ENCODE measurements at regions not wholly inside any gene's neighbourhood (a gene's known extent, or its start where the extent isn't known, plus 50 kb on each side); places are given as distances from the start of the nearest gene placed in this dataset.

- CTCF ChIA-PET: interaction anchor here (0.6 kb wide), 1 partner anchor 577 kb away, joined by 3 read pairs; no protein-coding TSS in a partner anchor
- no peak overlapping the region for H2BK15ac ChIP-seq (ENCODE audit: low read depth, low read length)
- no peak overlapping the region for H4K91ac ChIP-seq (ENCODE audit: insufficient read depth, low read depth, low read length)
- DNase-seq (no peak), ATAC-seq (ENCODE audit: low read depth) (no peak)
- no peak overlapping the region for H2AK5ac ChIP-seq (ENCODE audit: low read depth, low read length)
- H3K23ac ChIP-seq (ENCODE audit: low read depth, low read length): no peak overlapping the region
- H3K4me3 ChIP-seq (ENCODE audit: insufficient read depth, low read depth, low read length): no peak overlapping the region
- H4K20me1 ChIP-seq (ENCODE audit: insufficient read depth, low read length): no peaks in the 10 kb centered on the region
- H3K4ac ChIP-seq (ENCODE audit: low read depth, low read length): no peak overlapping the region
- no peak overlapping the region for H3K14ac ChIP-seq (replicated peaks; ENCODE audit: low read depth, low read length)
- no peaks in the 10 kb centered on the region for H3K27me3 ChIP-seq (ENCODE audit: control insufficient read depth, insufficient read depth, low read length)
- H3K27ac ChIP-seq (ENCODE audit: insufficient read depth, low read length): no peak overlapping the region
- H3K4me1 ChIP-seq (ENCODE audit: control insufficient read depth, insufficient read depth, low read length): no peaks in the 10 kb centered on the region
- BruUV-seq (replicated peaks): no TSS peak
- H3K9me3 ChIP-seq (ENCODE audit: control insufficient read depth, insufficient read depth, low read length): peaks cover 4% of the 10 kb centered on the region; the same call in 1 of the 2 replicates
- no peak overlapping the region for H3K56ac ChIP-seq (ENCODE audit: extremely low read depth, insufficient read depth, low read length)
- H2AFZ ChIP-seq (replicated peaks; ENCODE audit: low read length, poor library complexity): no peak overlapping the region
- no peaks in the 10 kb centered on the region for H3K36me3 ChIP-seq (ENCODE audit: control insufficient read depth, insufficient read depth, low read length)
- intact Hi-C loops (cut with micrococcal nuclease): no loop called here
- H3K9ac ChIP-seq (ENCODE audit: low read depth, low read length): no peak overlapping the region
- H2AK9ac ChIP-seq (replicated peaks; ENCODE audit: low read depth, low read length, poor library complexity): no peak overlapping the region
- no peaks in the 10 kb centered on the region for H3K9me1 ChIP-seq (ENCODE audit: insufficient read depth, low read length)
- H3K4me2 ChIP-seq (ENCODE audit: low read depth, low read length): no peak overlapping the region
- H2BK20ac ChIP-seq (ENCODE audit: low read depth, low read length): no peak overlapping the region
- H4K8ac ChIP-seq (ENCODE audit: low read depth in 2 of 2, low read length in 2 of 2): no peak overlapping the region
- no peaks in the 10 kb centered on the region for H3K79me1 ChIP-seq (ENCODE audit: low read depth in 1 of 2, low read length in 2 of 2)
- dilution Hi-C loops (cut with HindIII; ENCODE audit: low sequenced_read_pairs, unreplicated experiment): no loop called here
- in situ Hi-C loops (cut with MboI; ENCODE audit: low sequenced_read_pairs): no loop called here
- no peak overlapping the region for H2BK5ac ChIP-seq (ENCODE audit: low read depth, low read length, poor library complexity, severe bottlenecking)
- no peak for TF ChIP-seq RAD21 (IDR thresholded peaks at IDR 0.05; ENCODE audit: low read length)
- TF ChIP-seq MAZ (IDR thresholded peaks at IDR 0.05; ENCODE audit: borderline replicate concordance, low read depth, low read length): no peak
- TF ChIP-seq RFX5 (IDR thresholded peaks at IDR 0.05; ENCODE audit: low read depth, low read length): no peak
- TF ChIP-seq CHD1 (IDR thresholded peaks at IDR 0.05; ENCODE audit: low read depth, low read length): no peak
- TF ChIP-seq, protein P1, sequence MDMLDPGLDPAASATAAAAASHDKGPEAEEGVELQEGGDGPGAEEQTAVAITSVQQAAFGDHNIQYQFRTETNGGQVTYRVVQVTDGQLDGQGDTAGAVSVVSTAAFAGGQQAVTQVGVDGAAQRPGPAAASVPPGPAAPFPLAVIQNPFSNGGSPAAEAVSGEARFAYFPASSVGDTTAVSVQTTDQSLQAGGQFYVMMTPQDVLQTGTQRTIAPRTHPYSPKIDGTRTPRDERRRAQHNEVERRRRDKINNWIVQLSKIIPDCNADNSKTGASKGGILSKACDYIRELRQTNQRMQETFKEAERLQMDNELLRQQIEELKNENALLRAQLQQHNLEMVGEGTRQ (IDR thresholded peaks at IDR 0.05; ENCODE audit: low read depth, low read length): no peak
- TF ChIP-seq MAFK (IDR thresholded peaks at IDR 0.05; ENCODE audit: low read depth, low read length): no peak
- no peak for TF ChIP-seq NFE2L2 (IDR thresholded peaks at IDR 0.05; ENCODE audit: low read depth, low read length)
- TF ChIP-seq RCOR1 (IDR thresholded peaks at IDR 0.05; ENCODE audit: insufficient replicate concordance, low read length): no peak
- TF ChIP-seq POLR2A (IDR thresholded peaks at IDR 0.05; ENCODE audit: low read depth, low read length): no peak
- TF ChIP-seq, protein P2, sequence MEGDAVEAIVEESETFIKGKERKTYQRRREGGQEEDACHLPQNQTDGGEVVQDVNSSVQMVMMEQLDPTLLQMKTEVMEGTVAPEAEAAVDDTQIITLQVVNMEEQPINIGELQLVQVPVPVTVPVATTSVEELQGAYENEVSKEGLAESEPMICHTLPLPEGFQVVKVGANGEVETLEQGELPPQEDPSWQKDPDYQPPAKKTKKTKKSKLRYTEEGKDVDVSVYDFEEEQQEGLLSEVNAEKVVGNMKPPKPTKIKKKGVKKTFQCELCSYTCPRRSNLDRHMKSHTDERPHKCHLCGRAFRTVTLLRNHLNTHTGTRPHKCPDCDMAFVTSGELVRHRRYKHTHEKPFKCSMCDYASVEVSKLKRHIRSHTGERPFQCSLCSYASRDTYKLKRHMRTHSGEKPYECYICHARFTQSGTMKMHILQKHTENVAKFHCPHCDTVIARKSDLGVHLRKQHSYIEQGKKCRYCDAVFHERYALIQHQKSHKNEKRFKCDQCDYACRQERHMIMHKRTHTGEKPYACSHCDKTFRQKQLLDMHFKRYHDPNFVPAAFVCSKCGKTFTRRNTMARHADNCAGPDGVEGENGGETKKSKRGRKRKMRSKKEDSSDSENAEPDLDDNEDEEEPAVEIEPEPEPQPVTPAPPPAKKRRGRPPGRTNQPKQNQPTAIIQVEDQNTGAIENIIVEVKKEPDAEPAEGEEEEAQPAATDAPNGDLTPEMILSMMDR (conservative IDR thresholded peaks at IDR 0.05; ENCODE audit: low read depth, low read length): no peak
- TF ChIP-seq BHLHE40 (IDR thresholded peaks at IDR 0.05; ENCODE audit: low read depth, low read length): no peak
- no peak for TF ChIP-seq FOS (IDR thresholded peaks at IDR 0.05; ENCODE audit: low read depth, low read length)
- TF ChIP-seq ELK1 (IDR thresholded peaks at IDR 0.05; ENCODE audit: borderline replicate concordance, low read depth, low read length): no peak
- no peak for TF ChIP-seq CEBPB (IDR thresholded peaks at IDR 0.05; ENCODE audit: low read depth, low read length)
- TF ChIP-seq SMC3 (IDR thresholded peaks at IDR 0.05; ENCODE audit: low read depth, low read length): no peak
- no peak for TF ChIP-seq MXI1 (IDR thresholded peaks at IDR 0.05; ENCODE audit: borderline replicate concordance, low read depth, low read length)
- POLR2A ChIA-PET (ENCODE audit: unreplicated experiment): no interaction called here
- WGBS, 2 experiments (ENCODE audit: extremely low coverage in 2 of 2, insufficient read length in 1 of 2): no CpG with 5 or more reads among the region's 4 CpGs
- no peak overlapping the region for H3K18ac ChIP-seq (ENCODE audit: low read depth, low read length)
- H4K5ac ChIP-seq (ENCODE audit: low read depth, low read length): no peak overlapping the region
- H2BK120ac ChIP-seq (ENCODE audit: low read depth, low read length): no peak overlapping the region
These were observed 1530.9 kb upstream of the PABPC4L start for GRCh38 chr4:135732448-135732847.

Data from IMR-90 (cell line).